Peyer's patch (tissue), 4 donors: ENCODE measurements at regions not wholly inside any gene's neighbourhood (a gene's known extent, or its start where the extent isn't known, plus 50 kb on each side); places are given as distances from the start of the nearest gene placed in this dataset.

Experiments used
- POLR2A ChIP-seq, 2 donors: fragments of 450-650 bp; IDR thresholded peaks; one replicate each; pipeline ENCODE4 v1.5.1; 2017; ENCODE audit warnings: antibody characterized with exemption in 2 of 2, mild to moderate bottlenecking in 2 of 2, moderate library complexity in 2 of 2
- TF ChIP-seq, protein P1 (sequence below), 6 experiments: fragments of 450-650 bp in 4 of 6; fragments of 200-600 bp in 2 of 6; sonication (generic) in 1 of 6; IDR thresholded peaks; one replicate each; pipeline ENCODE4 v1.5.1; 2017 to 2019; ENCODE audit warnings: antibody characterized with exemption in 6 of 6, mild to moderate bottlenecking in 3 of 6, moderate library complexity in 1 of 6

DNA sequence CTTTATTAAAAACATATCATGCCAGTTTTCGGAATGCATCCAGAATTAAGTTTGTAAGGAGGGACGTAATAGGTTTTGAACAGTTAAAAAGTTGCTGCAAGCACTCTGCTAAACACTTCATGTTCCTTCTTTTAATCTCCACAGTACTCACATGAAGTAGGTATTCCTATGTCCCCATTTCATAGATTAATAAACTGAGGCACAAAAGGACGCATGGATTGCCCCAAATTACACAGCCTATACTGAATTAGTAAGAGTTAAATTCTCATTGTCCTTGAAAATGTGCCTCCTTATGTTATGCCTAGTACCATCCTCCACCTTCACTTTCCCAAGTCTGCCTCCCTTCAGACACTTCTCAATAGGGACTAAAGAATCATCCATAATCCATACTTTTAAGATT is 358.9 kb upstream of the ATP5MC3 start:
- TF ChIP-seq POLR2A (IDR thresholded peaks at IDR 0.05) = no peak
- TF ChIP-seq, protein P1, sequence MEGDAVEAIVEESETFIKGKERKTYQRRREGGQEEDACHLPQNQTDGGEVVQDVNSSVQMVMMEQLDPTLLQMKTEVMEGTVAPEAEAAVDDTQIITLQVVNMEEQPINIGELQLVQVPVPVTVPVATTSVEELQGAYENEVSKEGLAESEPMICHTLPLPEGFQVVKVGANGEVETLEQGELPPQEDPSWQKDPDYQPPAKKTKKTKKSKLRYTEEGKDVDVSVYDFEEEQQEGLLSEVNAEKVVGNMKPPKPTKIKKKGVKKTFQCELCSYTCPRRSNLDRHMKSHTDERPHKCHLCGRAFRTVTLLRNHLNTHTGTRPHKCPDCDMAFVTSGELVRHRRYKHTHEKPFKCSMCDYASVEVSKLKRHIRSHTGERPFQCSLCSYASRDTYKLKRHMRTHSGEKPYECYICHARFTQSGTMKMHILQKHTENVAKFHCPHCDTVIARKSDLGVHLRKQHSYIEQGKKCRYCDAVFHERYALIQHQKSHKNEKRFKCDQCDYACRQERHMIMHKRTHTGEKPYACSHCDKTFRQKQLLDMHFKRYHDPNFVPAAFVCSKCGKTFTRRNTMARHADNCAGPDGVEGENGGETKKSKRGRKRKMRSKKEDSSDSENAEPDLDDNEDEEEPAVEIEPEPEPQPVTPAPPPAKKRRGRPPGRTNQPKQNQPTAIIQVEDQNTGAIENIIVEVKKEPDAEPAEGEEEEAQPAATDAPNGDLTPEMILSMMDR (IDR thresholded peaks at IDR 0.05) = no peak
